ENCODE measurements at regions not wholly inside any gene's neighbourhood (a gene's known extent, or its start where the extent isn't known, plus 50 kb on each side); places are given as distances from the start of the nearest gene placed in this dataset.

GRCh38 chr6:134517145-134517658 lies 199.3 kb upstream of the SGK1 start:
- TF ChIP-seq, protein P1, sequence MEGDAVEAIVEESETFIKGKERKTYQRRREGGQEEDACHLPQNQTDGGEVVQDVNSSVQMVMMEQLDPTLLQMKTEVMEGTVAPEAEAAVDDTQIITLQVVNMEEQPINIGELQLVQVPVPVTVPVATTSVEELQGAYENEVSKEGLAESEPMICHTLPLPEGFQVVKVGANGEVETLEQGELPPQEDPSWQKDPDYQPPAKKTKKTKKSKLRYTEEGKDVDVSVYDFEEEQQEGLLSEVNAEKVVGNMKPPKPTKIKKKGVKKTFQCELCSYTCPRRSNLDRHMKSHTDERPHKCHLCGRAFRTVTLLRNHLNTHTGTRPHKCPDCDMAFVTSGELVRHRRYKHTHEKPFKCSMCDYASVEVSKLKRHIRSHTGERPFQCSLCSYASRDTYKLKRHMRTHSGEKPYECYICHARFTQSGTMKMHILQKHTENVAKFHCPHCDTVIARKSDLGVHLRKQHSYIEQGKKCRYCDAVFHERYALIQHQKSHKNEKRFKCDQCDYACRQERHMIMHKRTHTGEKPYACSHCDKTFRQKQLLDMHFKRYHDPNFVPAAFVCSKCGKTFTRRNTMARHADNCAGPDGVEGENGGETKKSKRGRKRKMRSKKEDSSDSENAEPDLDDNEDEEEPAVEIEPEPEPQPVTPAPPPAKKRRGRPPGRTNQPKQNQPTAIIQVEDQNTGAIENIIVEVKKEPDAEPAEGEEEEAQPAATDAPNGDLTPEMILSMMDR (IDR thresholded peaks at IDR 0.05) = no peak
- TF ChIP-seq POLR2A (IDR thresholded peaks at IDR 0.05) = peak in 1 of 2 donors; percentile 43

All from adrenal gland (tissue), 5 donors.